ENCODE measurements at regions not wholly inside any gene's neighbourhood (a gene's known extent, or its start where the extent isn't known, plus 50 kb on each side); places are given as distances from the start of the nearest gene placed in this dataset.

DNA sequence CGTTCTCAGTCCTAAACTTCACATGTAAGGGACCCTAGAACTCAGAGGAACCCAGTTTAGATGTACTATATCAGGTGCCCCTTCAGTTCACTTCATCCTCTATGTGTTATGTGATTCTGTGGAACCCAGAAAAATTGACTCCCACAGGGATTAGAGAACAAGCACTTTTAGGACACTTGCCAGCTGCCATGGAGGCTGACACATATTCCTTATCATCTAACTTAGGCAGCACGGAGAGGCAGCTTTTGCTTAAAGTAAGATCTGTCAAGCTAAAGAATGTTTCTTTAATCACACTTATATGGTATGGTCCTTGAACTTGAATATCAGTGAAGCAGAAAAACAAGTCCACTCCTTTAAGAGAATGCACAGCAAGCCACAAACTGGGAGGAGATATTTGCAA, 701.5 kb upstream of the ID4 start:
- TF ChIP-seq CEBPB (IDR thresholded peaks at IDR 0.05) (no peak), YY1 (IDR thresholded peaks at IDR 0.05; ENCODE audit: low read depth) (no peak), EGR1 (IDR thresholded peaks at IDR 0.05) (no peak), TCF12 (IDR thresholded peaks at IDR 0.05; ENCODE audit: low read depth) (no peak), CREB1 (IDR thresholded peaks at IDR 0.05; ENCODE audit: low read depth) (no peak), RAD21 (IDR thresholded peaks at IDR 0.05; ENCODE audit: low read depth) (no peak), ZBTB7A (IDR thresholded peaks at IDR 0.05; ENCODE audit: low read depth) (no peak), TEAD4 (IDR thresholded peaks at IDR 0.05) (no peak), NFIC (IDR thresholded peaks at IDR 0.05) (no peak), TAF1 (IDR thresholded peaks at IDR 0.05; ENCODE audit: low read depth) (no peak), EP300 (IDR thresholded peaks at IDR 0.05; ENCODE audit: borderline replicate concordance) (no peak), FOXM1 (IDR thresholded peaks at IDR 0.05; ENCODE audit: borderline replicate concordance, low read depth) (no peak)
- TF ChIP-seq, protein P1, sequence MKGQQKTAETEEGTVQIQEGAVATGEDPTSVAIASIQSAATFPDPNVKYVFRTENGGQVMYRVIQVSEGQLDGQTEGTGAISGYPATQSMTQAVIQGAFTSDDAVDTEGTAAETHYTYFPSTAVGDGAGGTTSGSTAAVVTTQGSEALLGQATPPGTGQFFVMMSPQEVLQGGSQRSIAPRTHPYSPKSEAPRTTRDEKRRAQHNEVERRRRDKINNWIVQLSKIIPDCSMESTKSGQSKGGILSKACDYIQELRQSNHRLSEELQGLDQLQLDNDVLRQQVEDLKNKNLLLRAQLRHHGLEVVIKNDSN (IDR thresholded peaks at IDR 0.05), result no peak
- TF ChIP-seq, protein P2, sequence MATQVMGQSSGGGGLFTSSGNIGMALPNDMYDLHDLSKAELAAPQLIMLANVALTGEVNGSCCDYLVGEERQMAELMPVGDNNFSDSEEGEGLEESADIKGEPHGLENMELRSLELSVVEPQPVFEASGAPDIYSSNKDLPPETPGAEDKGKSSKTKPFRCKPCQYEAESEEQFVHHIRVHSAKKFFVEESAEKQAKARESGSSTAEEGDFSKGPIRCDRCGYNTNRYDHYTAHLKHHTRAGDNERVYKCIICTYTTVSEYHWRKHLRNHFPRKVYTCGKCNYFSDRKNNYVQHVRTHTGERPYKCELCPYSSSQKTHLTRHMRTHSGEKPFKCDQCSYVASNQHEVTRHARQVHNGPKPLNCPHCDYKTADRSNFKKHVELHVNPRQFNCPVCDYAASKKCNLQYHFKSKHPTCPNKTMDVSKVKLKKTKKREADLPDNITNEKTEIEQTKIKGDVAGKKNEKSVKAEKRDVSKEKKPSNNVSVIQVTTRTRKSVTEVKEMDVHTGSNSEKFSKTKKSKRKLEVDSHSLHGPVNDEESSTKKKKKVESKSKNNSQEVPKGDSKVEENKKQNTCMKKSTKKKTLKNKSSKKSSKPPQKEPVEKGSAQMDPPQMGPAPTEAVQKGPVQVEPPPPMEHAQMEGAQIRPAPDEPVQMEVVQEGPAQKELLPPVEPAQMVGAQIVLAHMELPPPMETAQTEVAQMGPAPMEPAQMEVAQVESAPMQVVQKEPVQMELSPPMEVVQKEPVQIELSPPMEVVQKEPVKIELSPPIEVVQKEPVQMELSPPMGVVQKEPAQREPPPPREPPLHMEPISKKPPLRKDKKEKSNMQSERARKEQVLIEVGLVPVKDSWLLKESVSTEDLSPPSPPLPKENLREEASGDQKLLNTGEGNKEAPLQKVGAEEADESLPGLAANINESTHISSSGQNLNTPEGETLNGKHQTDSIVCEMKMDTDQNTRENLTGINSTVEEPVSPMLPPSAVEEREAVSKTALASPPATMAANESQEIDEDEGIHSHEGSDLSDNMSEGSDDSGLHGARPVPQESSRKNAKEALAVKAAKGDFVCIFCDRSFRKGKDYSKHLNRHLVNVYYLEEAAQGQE (IDR thresholded peaks at IDR 0.05; ENCODE audit: low read depth), result no peak
- TF ChIP-seq, protein P3, sequence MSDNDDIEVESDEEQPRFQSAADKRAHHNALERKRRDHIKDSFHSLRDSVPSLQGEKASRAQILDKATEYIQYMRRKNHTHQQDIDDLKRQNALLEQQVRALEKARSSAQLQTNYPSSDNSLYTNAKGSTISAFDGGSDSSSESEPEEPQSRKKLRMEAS (IDR thresholded peaks at IDR 0.05), result no peak

- TF ChIP-seq TEAD4 (IDR thresholded peaks at IDR 0.05), result no peak
- no peak for TF ChIP-seq CEBPB (IDR thresholded peaks at IDR 0.05)
- TF ChIP-seq, protein P2 (IDR thresholded peaks at IDR 0.05; ENCODE audit: low read depth), result no peak
- TF ChIP-seq ZBTB7A (IDR thresholded peaks at IDR 0.05; ENCODE audit: low read depth), result no peak
- no peak for TF ChIP-seq FOXM1 (IDR thresholded peaks at IDR 0.05; ENCODE audit: borderline replicate concordance, low read depth)
- TF ChIP-seq, protein P3 (IDR thresholded peaks at IDR 0.05), result no peak
- TF ChIP-seq EP300 (IDR thresholded peaks at IDR 0.05; ENCODE audit: borderline replicate concordance), result no peak
- TF ChIP-seq EGR1 (IDR thresholded peaks at IDR 0.05), result no peak
These were observed 699.7 kb upstream of the ID4 start for GRCh38 chr6:19137505-19137904.

GRCh38 chr6:19142275-19142674, 694.9 kb upstream of the ID4 start:
- TF ChIP-seq ZBTB7A (IDR thresholded peaks at IDR 0.05; ENCODE audit: low read depth), result no peak
- TF ChIP-seq, protein P3 (IDR thresholded peaks at IDR 0.05), result no peak
- no peak for TF ChIP-seq EP300 (IDR thresholded peaks at IDR 0.05; ENCODE audit: borderline replicate concordance)
- TF ChIP-seq TAF1 (IDR thresholded peaks at IDR 0.05; ENCODE audit: low read depth), result no peak
- TF ChIP-seq EGR1 (IDR thresholded peaks at IDR 0.05), result no peak
- TF ChIP-seq, protein P2 (IDR thresholded peaks at IDR 0.05; ENCODE audit: low read depth), result no peak
- no peak for TF ChIP-seq FOXM1 (IDR thresholded peaks at IDR 0.05; ENCODE audit: borderline replicate concordance, low read depth)
- TF ChIP-seq YY1 (IDR thresholded peaks at IDR 0.05; ENCODE audit: low read depth), result no peak
- TF ChIP-seq NFIC (IDR thresholded peaks at IDR 0.05), result no peak

DNA sequence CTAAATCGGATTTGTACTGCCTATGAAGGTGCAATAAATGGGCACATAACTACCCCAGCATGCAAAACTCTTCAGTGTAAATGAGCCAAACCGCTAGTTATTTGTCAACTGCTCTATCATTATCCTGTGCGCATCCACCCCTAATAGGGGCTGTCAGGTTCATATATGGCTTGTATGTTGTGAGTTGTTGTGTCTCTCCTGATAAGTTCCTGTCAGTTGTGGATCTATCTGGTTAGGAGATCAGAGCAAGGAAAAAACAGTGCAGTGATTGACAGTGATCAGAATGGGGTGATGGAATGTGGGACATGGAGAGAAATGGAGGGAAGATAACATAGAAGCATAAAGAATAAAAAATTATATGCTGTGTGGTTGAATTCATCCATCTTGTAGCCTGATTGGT, 686.9 kb upstream of the ID4 start:
- TF ChIP-seq RAD21 (IDR thresholded peaks at IDR 0.05; ENCODE audit: low read depth), result no peak

- TF ChIP-seq TCF12 (IDR thresholded peaks at IDR 0.05; ENCODE audit: low read depth), result no peak
- no peak for TF ChIP-seq CEBPB (IDR thresholded peaks at IDR 0.05)
- TF ChIP-seq TEAD4 (IDR thresholded peaks at IDR 0.05), result no peak
- no peak for TF ChIP-seq TAF1 (IDR thresholded peaks at IDR 0.05; ENCODE audit: low read depth)
- TF ChIP-seq, protein P3 (IDR thresholded peaks at IDR 0.05), result no peak
- no peak for TF ChIP-seq FOXM1 (IDR thresholded peaks at IDR 0.05; ENCODE audit: borderline replicate concordance, low read depth)
- TF ChIP-seq, protein P2 (IDR thresholded peaks at IDR 0.05; ENCODE audit: low read depth), result no peak
- no peak for TF ChIP-seq EP300 (IDR thresholded peaks at IDR 0.05; ENCODE audit: borderline replicate concordance)
- TF ChIP-seq NFIC (IDR thresholded peaks at IDR 0.05), result no peak
- no peak for TF ChIP-seq RAD21 (IDR thresholded peaks at IDR 0.05; ENCODE audit: low read depth)
- no peak for TF ChIP-seq ZBTB7A (IDR thresholded peaks at IDR 0.05; ENCODE audit: low read depth)
- no peak for TF ChIP-seq EGR1 (IDR thresholded peaks at IDR 0.05)
- TF ChIP-seq YY1 (IDR thresholded peaks at IDR 0.05; ENCODE audit: low read depth), result no peak
These were observed 683.7 kb upstream of the ID4 start for GRCh38 chr6:19153270-19153980.
